Gastrocnemius medialis (tissue), 4 donors: ENCODE measurements at regions not wholly inside any gene's neighbourhood (a gene's known extent, or its start where the extent isn't known, plus 50 kb on each side); places are given as distances from the start of the nearest gene placed in this dataset.

Source experiments
- CTCF ChIP-seq, 5 experiments: fragments of 450-650 bp in 3 of 5; fragments of 200-600 bp in 2 of 5; sonication (generic) in 2 of 5; IDR thresholded peaks in 4 of 5; conservative IDR thresholded peaks in 1 of 5; 1 replicate in 4 of 5; 2 replicates in 1 of 5; pipeline ENCODE4 v1.5.1; 2016 to 2019; ENCODE audit warnings: antibody characterized with exemption in 5 of 5, mild to moderate bottlenecking in 3 of 5, moderate library complexity in 3 of 5
- POLR2A ChIP-seq, 2 donors: fragments of 450-650 bp; IDR thresholded peaks; one replicate each; pipeline ENCODE4 v1.6.1; 2017; ENCODE audit warnings: antibody characterized with exemption in 2 of 2, mild to moderate bottlenecking in 2 of 2, moderate library complexity in 2 of 2

- TF ChIP-seq CTCF (IDR thresholded peaks at IDR 0.05 in 4 of 5, conservative IDR thresholded peaks at IDR 0.05 in 1 of 5) (no peak), POLR2A (IDR thresholded peaks at IDR 0.05) (no peak)
Observed at GRCh38 chr4:124414276-124415040, 298.1 kb downstream of the ANKRD50 start.
